Caco-2 (cell line): ENCODE measurements at regions not wholly inside any gene's neighbourhood (a gene's known extent, or its start where the extent isn't known, plus 50 kb on each side); places are given as distances from the start of the nearest gene placed in this dataset.

Experiments used
- BruUV-seq: library from RNA; stranded (reverse); fragments of 400-500 nt; replicated peaks from 2 replicates; lab custom pipeline; 2021; lab: Mats Ljungman, UMichigan
- CTCF ChIA-PET: fragments of 300-600 bp; sonication (Branson Sonifier 250); formaldehyde crosslinking; loops from one replicate; lab custom pipeline; 2022; ENCODE audit warnings: antibody characterized with exemption; lab: Charles Lee
- POLR2A ChIA-PET: fragments of 300-600 bp; sonication (Branson Sonifier 250); formaldehyde crosslinking; loops from one replicate; lab custom pipeline; 2022; ENCODE audit warnings: antibody characterized with exemption; lab: Charles Lee
- DNase-seq, 2 experiments: peaks; one replicate each; pipeline versions ENCODE4 v3.0.0 to v3.0.0-alpha.2; 2020 to 2022
- H3K27me3 ChIP-seq: replicated peaks from 2 replicates; pipeline ENCODE4 v1.6.0; 2011; ENCODE audit warnings: low read length; ENCODE audit not compliant: control insufficient read depth, insufficient read depth
- H3K36me3 ChIP-seq: 2 replicates; pipeline ENCODE4 v1.5.1; 2011; ENCODE audit warnings: low read length; ENCODE audit not compliant: control insufficient read depth, insufficient read depth
- H3K4me1 ChIP-seq: fragments of 250-450 bp; sonication (Bioruptor Pico); 2 replicates; pipeline ENCODE4 v1.5.1; 2020; ENCODE audit warnings: mild to moderate bottlenecking
- H3K4me3 ChIP-seq: 2 replicates; pipeline ENCODE4 v1.5.1; 2011; ENCODE audit warnings: low read depth, mild to moderate bottlenecking, control low read depth, low read length
- H3K9me3 ChIP-seq: fragments of 250-450 bp; sonication (Bioruptor Pico); 2 replicates; pipeline ENCODE4 v1.5.1; 2020; ENCODE audit warnings: mild to moderate bottlenecking, moderate library complexity
- H3K27ac Mint-ChIP-seq: one replicate; pipeline ENCODE4 v1.8.0; 2022; ENCODE audit warnings: mixed read lengths; ENCODE audit not compliant: unreplicated experiment
- H3K27me3 Mint-ChIP-seq: one replicate; pipeline ENCODE4 v1.8.0; 2022; ENCODE audit warnings: mixed read lengths; ENCODE audit not compliant: insufficient read depth, unreplicated experiment
- H3K36me3 Mint-ChIP-seq: one replicate; pipeline ENCODE4 v1.8.0; 2022; ENCODE audit warnings: mild to moderate bottlenecking, mixed read lengths; ENCODE audit not compliant: insufficient read depth, unreplicated experiment
- H3K4me1 Mint-ChIP-seq: one replicate; pipeline ENCODE4 v1.8.0; 2022; ENCODE audit warnings: low read depth, mixed read lengths; ENCODE audit not compliant: unreplicated experiment
- H3K4me3 Mint-ChIP-seq: one replicate; pipeline ENCODE4 v1.8.0; 2022; ENCODE audit warnings: mild to moderate bottlenecking, moderate library complexity, mixed read lengths; ENCODE audit not compliant: unreplicated experiment
- H3K9me3 Mint-ChIP-seq: one replicate; pipeline ENCODE4 v1.8.0; 2022; ENCODE audit warnings: mixed read lengths; ENCODE audit not compliant: unreplicated experiment
- intact Hi-C: fragments of 100-400 bp; cut with micrococcal nuclease; formaldehyde crosslinking; loops from one replicate; pipeline ENCODE4 v1.10.0; 2022; ENCODE audit not compliant: unreplicated experiment
- TF ChIP-seq, protein P1 (sequence below), 2 experiments: fragments of 200-600 bp in 1 of 2; IDR thresholded peaks; 1 replicate in 1 of 2; 2 replicates in 1 of 2; pipeline versions ENCODE4 v1.5.1 to v1.8.0; 2011 to 2022; ENCODE audit warnings: antibody characterized with exemption in 1 of 2, control low read depth in 1 of 2, inconsistent platforms in 1 of 2, low read depth in 1 of 2, low read length in 1 of 2, mild to moderate bottlenecking in 1 of 2, moderate library complexity in 1 of 2; ENCODE audit not compliant: insufficient read depth in 1 of 2, severe bottlenecking in 1 of 2, unreplicated experiment in 1 of 2

DNA sequence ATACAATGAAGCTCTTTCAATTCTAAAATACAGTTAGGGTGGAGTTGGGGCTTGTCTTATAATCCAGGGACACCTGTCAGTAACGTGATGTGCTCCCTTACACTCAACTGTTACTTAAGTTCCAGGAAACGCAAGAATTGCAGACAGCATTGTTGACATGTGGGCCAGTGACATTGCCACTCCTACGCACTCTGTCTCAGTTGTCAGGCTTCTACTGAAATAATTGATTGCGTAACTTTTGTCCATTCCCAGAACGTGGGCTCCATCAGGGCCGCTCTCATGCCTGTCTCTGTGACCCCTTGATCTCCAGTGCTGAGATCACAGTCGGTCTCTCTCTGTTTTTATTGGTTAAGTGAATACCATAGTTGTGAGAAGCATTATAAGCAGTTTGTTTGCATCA lies 487.8 kb downstream of the GALR1 start:
- Histone ChIP-seq H3K4me3 (no peak overlapping the region), H3K9me3 (no peaks in the 10 kb centered on the region), H3K36me3 (no peaks in the 10 kb centered on the region), H3K4me1 (no peaks in the 10 kb centered on the region), H3K27me3 (no peaks in the 10 kb centered on the region)
- peaks cover 3% of the 10 kb centered on the region for H3K27me3 Mint-ChIP-seq
- POLR2A ChIA-PET = no interaction called here
- no TSS peak for BruUV-seq
- no peak overlapping the region for H3K4me3 Mint-ChIP-seq
- CTCF ChIA-PET = no interaction called here
- no peak for DNase-seq
- no peaks in the 10 kb centered on the region for H3K36me3 Mint-ChIP-seq
- H3K9me3 Mint-ChIP-seq = no peaks in the 10 kb centered on the region
- H3K27ac Mint-ChIP-seq = no peak overlapping the region
- no peaks in the 10 kb centered on the region for H3K4me1 Mint-ChIP-seq
- TF ChIP-seq, protein P1, sequence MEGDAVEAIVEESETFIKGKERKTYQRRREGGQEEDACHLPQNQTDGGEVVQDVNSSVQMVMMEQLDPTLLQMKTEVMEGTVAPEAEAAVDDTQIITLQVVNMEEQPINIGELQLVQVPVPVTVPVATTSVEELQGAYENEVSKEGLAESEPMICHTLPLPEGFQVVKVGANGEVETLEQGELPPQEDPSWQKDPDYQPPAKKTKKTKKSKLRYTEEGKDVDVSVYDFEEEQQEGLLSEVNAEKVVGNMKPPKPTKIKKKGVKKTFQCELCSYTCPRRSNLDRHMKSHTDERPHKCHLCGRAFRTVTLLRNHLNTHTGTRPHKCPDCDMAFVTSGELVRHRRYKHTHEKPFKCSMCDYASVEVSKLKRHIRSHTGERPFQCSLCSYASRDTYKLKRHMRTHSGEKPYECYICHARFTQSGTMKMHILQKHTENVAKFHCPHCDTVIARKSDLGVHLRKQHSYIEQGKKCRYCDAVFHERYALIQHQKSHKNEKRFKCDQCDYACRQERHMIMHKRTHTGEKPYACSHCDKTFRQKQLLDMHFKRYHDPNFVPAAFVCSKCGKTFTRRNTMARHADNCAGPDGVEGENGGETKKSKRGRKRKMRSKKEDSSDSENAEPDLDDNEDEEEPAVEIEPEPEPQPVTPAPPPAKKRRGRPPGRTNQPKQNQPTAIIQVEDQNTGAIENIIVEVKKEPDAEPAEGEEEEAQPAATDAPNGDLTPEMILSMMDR (IDR thresholded peaks at IDR 0.05; ENCODE audit: insufficient read depth in 1 of 2, low read depth in 1 of 2, low read length in 1 of 2, severe bottlenecking in 1 of 2, unreplicated experiment in 1 of 2) = no peak
- intact Hi-C loops = no loop called here

DNA sequence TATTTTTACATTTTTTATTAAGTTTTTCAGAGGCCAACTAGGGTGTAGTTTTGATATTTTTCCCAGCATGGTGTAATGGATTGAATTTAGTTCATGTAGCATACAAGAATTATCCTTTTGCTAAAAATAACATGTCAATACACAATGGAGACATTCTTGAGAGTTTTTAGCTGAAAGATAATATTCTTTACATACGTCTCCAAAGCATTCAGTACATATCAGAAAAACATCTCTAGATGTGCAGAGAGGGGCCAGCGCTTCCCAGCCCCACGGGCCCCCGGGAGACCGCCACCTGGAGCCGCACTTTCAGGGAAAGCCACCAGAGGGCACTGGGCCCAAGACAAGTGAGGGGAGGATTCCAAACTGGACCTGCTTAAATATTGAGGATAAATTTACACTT lies 499.4 kb downstream of the GALR1 start:
- H3K27ac Mint-ChIP-seq = no peak overlapping the region
- no peaks in the 10 kb centered on the region for H3K9me3 ChIP-seq

DNA sequence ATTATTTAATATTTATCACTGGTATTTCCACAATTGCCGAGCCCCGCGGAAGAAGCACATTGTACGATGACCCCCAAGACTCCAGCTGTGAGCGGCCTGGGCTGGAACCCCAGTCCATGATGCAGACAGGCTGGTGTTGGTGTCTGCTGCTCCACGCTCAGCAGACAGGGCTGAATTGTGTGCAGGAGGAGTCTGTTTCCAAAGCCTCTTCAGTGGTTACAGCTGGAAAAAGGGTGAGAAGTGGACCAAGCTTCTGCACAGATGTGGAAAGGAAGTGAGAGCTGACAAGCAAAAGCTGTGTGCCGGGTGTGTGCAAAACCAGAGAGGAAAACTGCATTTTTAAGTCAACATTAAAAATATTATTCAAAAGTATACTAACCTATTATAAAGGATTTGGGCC lies 500.4 kb downstream of the GALR1 start:
- intact Hi-C loops = no loop called here
- H3K36me3 Mint-ChIP-seq = no peaks in the 10 kb centered on the region
- ChIA-PET POLR2A (no interaction called here), CTCF (no interaction called here)
- peaks cover 6% of the 10 kb centered on the region for H3K9me3 Mint-ChIP-seq
- TF ChIP-seq, protein P1 (IDR thresholded peaks at IDR 0.05; ENCODE audit: insufficient read depth in 1 of 2, low read depth in 1 of 2, low read length in 1 of 2, severe bottlenecking in 1 of 2, unreplicated experiment in 1 of 2) = no peak
- H3K4me1 Mint-ChIP-seq = no peaks in the 10 kb centered on the region
- no peak for DNase-seq
- no peaks in the 10 kb centered on the region for H3K9me3 ChIP-seq
- H3K4me3 ChIP-seq = no peak overlapping the region
- no peaks in the 10 kb centered on the region for H3K36me3 ChIP-seq
- BruUV-seq = no TSS peak
- no peak overlapping the region for H3K4me3 Mint-ChIP-seq
- no peaks in the 10 kb centered on the region for H3K4me1 ChIP-seq
- no peaks in the 10 kb centered on the region for H3K27me3 ChIP-seq
- peaks cover 11% of the 10 kb centered on the region for H3K27me3 Mint-ChIP-seq
- no peak overlapping the region for H3K27ac Mint-ChIP-seq

More for the DNA sequence above, 499.4 kb downstream of the GALR1 start:
- H3K36me3 ChIP-seq = no peaks in the 10 kb centered on the region
- ChIA-PET POLR2A (no interaction called here), CTCF (no interaction called here)
- no peaks in the 10 kb centered on the region for H3K4me1 ChIP-seq
- no peaks in the 10 kb centered on the region for H3K27me3 ChIP-seq
- intact Hi-C loops = no loop called here
- no peaks in the 10 kb centered on the region for H3K36me3 Mint-ChIP-seq
- no peak overlapping the region for H3K4me3 ChIP-seq
- no peak overlapping the region for H3K4me3 Mint-ChIP-seq
- TF ChIP-seq, protein P1 (IDR thresholded peaks at IDR 0.05; ENCODE audit: insufficient read depth in 1 of 2, low read depth in 1 of 2, low read length in 1 of 2, severe bottlenecking in 1 of 2, unreplicated experiment in 1 of 2) = peak; percentile 10 to 12
- no TSS peak for BruUV-seq
- no peaks in the 10 kb centered on the region for H3K4me1 Mint-ChIP-seq
- peaks cover 7% of the 10 kb centered on the region for H3K9me3 Mint-ChIP-seq
- H3K27me3 Mint-ChIP-seq = peaks cover 11% of the 10 kb centered on the region
- DNase-seq = peak in 1 of 2 experiments; percentile 1
